BJ (cell line): ENCODE measurements at regions not wholly inside any gene's neighbourhood (a gene's known extent, or its start where the extent isn't known, plus 50 kb on each side); places are given as distances from the start of the nearest gene placed in this dataset.

ENCODE experiments used
- CTCF ChIA-PET: fragments of 350-600 bp; formaldehyde crosslinking; extraction: SDS; loops from one replicate; lab custom pipeline; 2021; ENCODE audit warnings: antibody characterized with exemption, inconsistent platforms; lab: Yijun Ruan, JAX
- POLR2A ChIA-PET: fragments of 300-600 bp; sonication (Branson Sonifier 250); formaldehyde crosslinking; extraction: SDS; loops from one replicate; lab custom pipeline; 2021; ENCODE audit warnings: antibody characterized with exemption; lab: Charles Lee
- DNase-seq: peaks from one replicate; pipeline ENCODE4 v3.0.0-alpha.2; 2011; ENCODE audit warnings: low read depth
- H3K27me3 ChIP-seq: 2 replicates; pipeline ENCODE4 v1.6.0; 2011; ENCODE audit warnings: low read length; ENCODE audit not compliant: control insufficient read depth, insufficient read depth
- H3K36me3 ChIP-seq: 2 replicates; pipeline ENCODE4 v1.5.1; 2011; ENCODE audit warnings: low read length; ENCODE audit not compliant: control insufficient read depth, insufficient read depth
- H3K4me3 ChIP-seq: 2 replicates; pipeline ENCODE4 v1.5.1; 2011; ENCODE audit warnings: low read depth, mild to moderate bottlenecking, control low read depth, low read length
- TF ChIP-seq, protein P1 (sequence below): IDR thresholded peaks from 2 replicates; pipeline ENCODE4 v1.5.1; 2011; ENCODE audit warnings: low read depth, mild to moderate bottlenecking, control low read depth, inconsistent platforms, low read length, moderate library complexity; ENCODE audit not compliant: insufficient read depth

DNA sequence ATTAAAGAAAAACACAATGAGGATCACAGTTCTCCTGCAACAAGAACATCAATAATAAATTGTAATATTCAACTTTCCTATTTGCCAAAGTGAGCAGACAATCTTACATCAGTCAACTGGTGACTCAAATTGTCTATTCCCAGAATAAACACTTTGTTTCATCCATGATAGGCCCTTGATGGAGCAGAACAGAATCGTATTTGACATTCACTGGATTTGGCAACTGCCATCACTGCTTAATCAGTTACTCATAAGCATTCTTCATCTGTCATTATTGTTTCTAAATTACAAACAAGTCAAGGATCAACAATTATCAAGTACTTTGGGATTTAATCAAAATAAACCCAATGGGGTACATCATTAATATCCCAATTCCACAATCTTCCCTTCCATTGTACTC is 398.4 kb downstream of the GABRG2 start:
- CTCF ChIA-PET = no interaction called here
- POLR2A ChIA-PET = no interaction called here

GRCh38 chr5:162473041-162473714 is 405.6 kb downstream of the GABRG2 start:
- CTCF ChIA-PET = interaction anchor here (0.8 kb wide), 1 partner anchor 678 kb away, joined by 3 read pairs; no protein-coding TSS in a partner anchor
- TF ChIP-seq, protein P1, sequence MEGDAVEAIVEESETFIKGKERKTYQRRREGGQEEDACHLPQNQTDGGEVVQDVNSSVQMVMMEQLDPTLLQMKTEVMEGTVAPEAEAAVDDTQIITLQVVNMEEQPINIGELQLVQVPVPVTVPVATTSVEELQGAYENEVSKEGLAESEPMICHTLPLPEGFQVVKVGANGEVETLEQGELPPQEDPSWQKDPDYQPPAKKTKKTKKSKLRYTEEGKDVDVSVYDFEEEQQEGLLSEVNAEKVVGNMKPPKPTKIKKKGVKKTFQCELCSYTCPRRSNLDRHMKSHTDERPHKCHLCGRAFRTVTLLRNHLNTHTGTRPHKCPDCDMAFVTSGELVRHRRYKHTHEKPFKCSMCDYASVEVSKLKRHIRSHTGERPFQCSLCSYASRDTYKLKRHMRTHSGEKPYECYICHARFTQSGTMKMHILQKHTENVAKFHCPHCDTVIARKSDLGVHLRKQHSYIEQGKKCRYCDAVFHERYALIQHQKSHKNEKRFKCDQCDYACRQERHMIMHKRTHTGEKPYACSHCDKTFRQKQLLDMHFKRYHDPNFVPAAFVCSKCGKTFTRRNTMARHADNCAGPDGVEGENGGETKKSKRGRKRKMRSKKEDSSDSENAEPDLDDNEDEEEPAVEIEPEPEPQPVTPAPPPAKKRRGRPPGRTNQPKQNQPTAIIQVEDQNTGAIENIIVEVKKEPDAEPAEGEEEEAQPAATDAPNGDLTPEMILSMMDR = no peak
- H3K27me3 ChIP-seq = no peaks in the 10 kb centered on the region

More for the DNA sequence above, 398.4 kb downstream of the GABRG2 start:
- TF ChIP-seq, protein P1 = no peak
- Histone ChIP-seq H3K27me3 (no peaks in the 10 kb centered on the region), H3K4me3 (no peak overlapping the region), H3K36me3 (no peaks in the 10 kb centered on the region)
- DNase-seq = no peak

GRCh38 chr5:162474239-162474638 is 406.7 kb downstream of the GABRG2 start:
- CTCF ChIA-PET = no interaction called here
- no peaks in the 10 kb centered on the region for H3K36me3 ChIP-seq
- H3K27me3 ChIP-seq = no peaks in the 10 kb centered on the region
- TF ChIP-seq, protein P1 = no peak
- DNase-seq = no peak
- POLR2A ChIA-PET = no interaction called here
- no peak overlapping the region for H3K4me3 ChIP-seq

More at GRCh38 chr5:162473041-162473714, 405.6 kb downstream of the GABRG2 start:
- POLR2A ChIA-PET = no interaction called here
- no peak for DNase-seq
- Histone ChIP-seq H3K4me3 (no peak overlapping the region), H3K36me3 (no peaks in the 10 kb centered on the region)

GRCh38 chr5:162484095-162484494 is 416.5 kb downstream of the GABRG2 start:
- DNase-seq = no peak
- ChIA-PET POLR2A (no interaction called here), CTCF (interaction anchor here (0.8 kb wide), 1 partner anchor 8 kb away, joined by 3 read pairs; no protein-coding TSS in a partner anchor)
- no peaks in the 10 kb centered on the region for H3K27me3 ChIP-seq
- H3K36me3 ChIP-seq = no peaks in the 10 kb centered on the region
- TF ChIP-seq, protein P1 = no peak
- H3K4me3 ChIP-seq = no peak overlapping the region

- POLR2A ChIA-PET = no interaction called here
- no peak for DNase-seq
- H3K36me3 ChIP-seq = no peaks in the 10 kb centered on the region
- CTCF ChIA-PET = no interaction called here
- TF ChIP-seq, protein P1 = no peak
- no peaks in the 10 kb centered on the region for H3K27me3 ChIP-seq
- H3K4me3 ChIP-seq = no peak overlapping the region
Measured at GRCh38 chr5:162484986-162485385, 417.4 kb downstream of the GABRG2 start.
